ENCODE measurements at regions not wholly inside any gene's neighbourhood (a gene's known extent, or its start where the extent isn't known, plus 50 kb on each side); places are given as distances from the start of the nearest gene placed in this dataset.

DNA sequence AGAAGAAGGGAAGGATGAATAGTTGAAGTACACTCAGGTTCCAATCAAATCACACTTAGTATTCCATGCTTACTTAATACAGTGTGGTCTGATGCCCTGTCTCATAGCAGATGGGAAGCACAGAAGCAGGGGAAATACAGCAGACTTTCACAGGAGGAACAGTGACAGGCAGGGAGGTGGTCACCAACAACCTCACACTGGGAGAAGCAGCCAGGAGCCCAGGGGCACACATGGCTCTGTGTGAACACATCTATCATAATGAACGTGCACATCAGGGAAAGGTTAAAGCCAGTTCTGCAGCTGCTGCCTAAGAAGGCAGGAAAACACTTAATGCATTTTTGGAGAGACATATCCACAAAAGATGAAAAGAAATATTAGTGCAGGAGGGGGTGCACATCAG, 312.3 kb downstream of the MED10 start:
- DNase-seq (ENCODE audit: low spot score): no peak
- H3K27ac ChIP-seq: no peak overlapping the region
- no peak overlapping the region for H3K4me3 ChIP-seq
- no peaks in the 10 kb centered on the region for H3K4me1 ChIP-seq
- H3K36me3 ChIP-seq: no peaks in the 10 kb centered on the region
- H3K9me3 ChIP-seq: no peaks in the 10 kb centered on the region
- no peak for TF ChIP-seq CTCF (IDR thresholded peaks at IDR 0.05)
- no peaks in the 10 kb centered on the region for H3K27me3 ChIP-seq

GRCh38 chr5:6059137-6059800, 319.1 kb downstream of the MED10 start:
- Histone ChIP-seq H3K36me3 (no peaks in the 10 kb centered on the region), H3K4me3 (no peak overlapping the region), H3K9me3 (no peaks in the 10 kb centered on the region), H3K4me1 (no peaks in the 10 kb centered on the region), H3K27ac (no peak overlapping the region), H3K27me3 (no peaks in the 10 kb centered on the region)
- TF ChIP-seq CTCF (IDR thresholded peaks at IDR 0.05): no peak
- no peak for DNase-seq (ENCODE audit: low spot score)

DNA sequence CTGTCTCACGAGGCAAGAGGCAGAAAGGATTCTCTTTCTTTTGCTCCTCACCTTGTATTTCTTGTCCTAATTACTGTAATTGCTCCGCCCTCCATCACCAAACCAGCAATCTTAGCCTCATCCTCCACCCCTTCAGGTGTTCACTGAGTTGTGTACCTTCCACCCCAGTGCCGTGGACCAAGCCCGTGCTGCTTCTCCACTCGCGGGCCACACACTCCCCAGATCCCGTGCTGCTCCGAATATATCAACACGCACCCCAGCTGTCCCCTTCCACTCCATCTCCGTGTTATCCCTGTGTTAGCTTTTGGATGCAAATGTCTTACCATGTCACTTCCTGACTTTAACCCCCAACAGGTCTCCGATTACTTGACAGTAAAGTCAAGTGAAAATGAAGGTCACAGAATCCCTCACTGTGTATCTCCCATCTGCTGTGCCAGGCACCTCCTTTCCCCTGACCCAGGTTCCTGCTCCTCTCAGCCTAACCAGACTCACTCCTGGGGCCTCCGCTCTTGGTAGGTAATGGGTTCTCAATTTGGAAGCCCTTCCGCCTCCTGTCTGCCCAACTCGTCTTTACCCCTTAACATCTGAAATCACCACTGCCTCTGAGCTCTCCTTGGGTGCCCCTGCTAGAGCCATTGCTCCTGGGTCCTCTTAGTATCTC, 320.2 kb downstream of the MED10 start:
- no peaks in the 10 kb centered on the region for H3K4me1 ChIP-seq
- TF ChIP-seq CTCF (IDR thresholded peaks at IDR 0.05): no peak
- no peaks in the 10 kb centered on the region for H3K36me3 ChIP-seq
- H3K9me3 ChIP-seq: no peaks in the 10 kb centered on the region
- no peak overlapping the region for H3K27ac ChIP-seq
- H3K4me3 ChIP-seq: no peak overlapping the region
- DNase-seq (ENCODE audit: low spot score): no peak
- no peaks in the 10 kb centered on the region for H3K27me3 ChIP-seq

DNA sequence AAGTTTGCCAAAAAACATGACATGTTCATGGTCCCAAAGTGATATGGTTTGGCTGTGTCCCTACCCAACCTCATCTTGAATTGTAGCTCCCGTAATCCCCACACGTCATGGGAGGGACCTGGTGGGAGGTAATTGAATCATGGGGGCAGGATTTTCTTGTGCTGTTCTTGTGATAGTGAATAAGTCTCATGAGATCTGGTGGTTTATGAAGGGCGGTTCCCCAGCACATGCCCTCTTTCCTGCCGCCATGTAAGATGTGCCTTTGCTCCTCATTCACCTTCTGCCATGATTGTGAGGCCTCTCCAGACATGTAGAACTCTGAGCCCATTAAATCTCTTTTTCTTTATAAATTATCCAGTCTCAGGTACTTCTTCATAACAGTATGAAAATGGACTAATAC, 322.1 kb downstream of the MED10 start:
- Histone ChIP-seq H3K4me3 (no peak overlapping the region), H3K36me3 (no peaks in the 10 kb centered on the region), H3K9me3 (no peaks in the 10 kb centered on the region), H3K4me1 (no peaks in the 10 kb centered on the region), H3K27ac (no peak overlapping the region), H3K27me3 (no peaks in the 10 kb centered on the region)
- no peak for DNase-seq (ENCODE audit: low spot score)
- no peak for TF ChIP-seq CTCF (IDR thresholded peaks at IDR 0.05)

DNA sequence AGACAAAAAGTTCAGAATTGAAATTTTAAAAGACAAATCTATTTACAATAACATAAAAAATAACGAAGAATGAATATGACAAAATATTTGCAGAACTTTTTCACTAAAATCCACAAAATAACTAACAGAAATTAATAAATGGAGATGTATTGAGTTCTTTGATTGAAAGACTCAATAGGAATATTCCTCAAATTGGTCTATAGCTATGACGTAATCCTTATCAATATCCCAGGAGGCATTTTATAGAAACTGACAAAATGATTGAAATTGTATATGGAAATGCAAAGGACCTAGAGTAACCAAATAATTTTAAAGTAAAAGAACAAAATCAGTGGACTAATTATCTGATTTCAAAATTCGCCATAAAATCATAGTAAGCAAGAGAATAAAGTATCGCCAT, 328.7 kb downstream of the MED10 start:
- no peak for TF ChIP-seq CTCF (IDR thresholded peaks at IDR 0.05)
- no peaks in the 10 kb centered on the region for H3K9me3 ChIP-seq
- H3K4me3 ChIP-seq: no peak overlapping the region
- no peaks in the 10 kb centered on the region for H3K36me3 ChIP-seq
- H3K4me1 ChIP-seq: no peaks in the 10 kb centered on the region
- H3K27ac ChIP-seq: no peak overlapping the region
- H3K27me3 ChIP-seq: no peaks in the 10 kb centered on the region
- no peak for DNase-seq (ENCODE audit: low spot score)

DNA sequence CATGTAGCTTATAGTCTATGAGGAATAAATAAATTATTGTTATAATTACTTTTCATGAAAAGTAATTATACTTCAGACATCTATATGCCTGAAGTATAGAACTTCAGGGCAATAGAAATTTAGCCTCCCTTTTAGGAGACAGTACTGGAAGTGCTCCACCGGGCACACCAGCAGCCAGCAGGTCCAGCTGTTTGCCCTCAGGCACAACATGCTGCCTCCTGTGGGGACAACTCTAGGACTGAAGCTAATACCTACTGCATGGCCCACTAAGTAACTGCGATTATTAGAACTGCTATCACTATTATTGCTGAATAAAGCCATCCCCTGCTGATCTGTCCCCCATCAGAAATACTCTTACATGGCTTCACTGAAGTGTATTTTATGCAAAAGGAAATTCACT, 329.6 kb downstream of the MED10 start:
- no peaks in the 10 kb centered on the region for H3K36me3 ChIP-seq
- DNase-seq (ENCODE audit: low spot score): no peak

More for the DNA sequence above, 329.6 kb downstream of the MED10 start:
- no peak for TF ChIP-seq CTCF (IDR thresholded peaks at IDR 0.05)
- no peak overlapping the region for H3K4me3 ChIP-seq
- no peak overlapping the region for H3K27ac ChIP-seq
- H3K27me3 ChIP-seq: no peaks in the 10 kb centered on the region
- no peaks in the 10 kb centered on the region for H3K4me1 ChIP-seq
- H3K9me3 ChIP-seq: no peaks in the 10 kb centered on the region

All from right atrium auricular region (tissue), 2 donors.